ENCODE measurements at regions not wholly inside any gene's neighbourhood (a gene's known extent, or its start where the extent isn't known, plus 50 kb on each side); places are given as distances from the start of the nearest gene placed in this dataset.

- TF ChIP-seq, protein P1, sequence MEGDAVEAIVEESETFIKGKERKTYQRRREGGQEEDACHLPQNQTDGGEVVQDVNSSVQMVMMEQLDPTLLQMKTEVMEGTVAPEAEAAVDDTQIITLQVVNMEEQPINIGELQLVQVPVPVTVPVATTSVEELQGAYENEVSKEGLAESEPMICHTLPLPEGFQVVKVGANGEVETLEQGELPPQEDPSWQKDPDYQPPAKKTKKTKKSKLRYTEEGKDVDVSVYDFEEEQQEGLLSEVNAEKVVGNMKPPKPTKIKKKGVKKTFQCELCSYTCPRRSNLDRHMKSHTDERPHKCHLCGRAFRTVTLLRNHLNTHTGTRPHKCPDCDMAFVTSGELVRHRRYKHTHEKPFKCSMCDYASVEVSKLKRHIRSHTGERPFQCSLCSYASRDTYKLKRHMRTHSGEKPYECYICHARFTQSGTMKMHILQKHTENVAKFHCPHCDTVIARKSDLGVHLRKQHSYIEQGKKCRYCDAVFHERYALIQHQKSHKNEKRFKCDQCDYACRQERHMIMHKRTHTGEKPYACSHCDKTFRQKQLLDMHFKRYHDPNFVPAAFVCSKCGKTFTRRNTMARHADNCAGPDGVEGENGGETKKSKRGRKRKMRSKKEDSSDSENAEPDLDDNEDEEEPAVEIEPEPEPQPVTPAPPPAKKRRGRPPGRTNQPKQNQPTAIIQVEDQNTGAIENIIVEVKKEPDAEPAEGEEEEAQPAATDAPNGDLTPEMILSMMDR (IDR thresholded peaks at IDR 0.05; ENCODE audit: borderline replicate concordance, extremely low read depth, low read length, poor library complexity, severe bottlenecking), result no peak
- no peak for TF ChIP-seq EZH2 (IDR thresholded peaks at IDR 0.05; ENCODE audit: borderline replicate concordance, low read depth, low read length, severe bottlenecking)
Observed at GRCh38 chr5:109997161-109997560, 307.4 kb downstream of the MAN2A1 start.

All from DND-41 (cell line).